HL-60 (cell line): ENCODE measurements at regions not wholly inside any gene's neighbourhood (a gene's known extent, or its start where the extent isn't known, plus 50 kb on each side); places are given as distances from the start of the nearest gene placed in this dataset.

Experiments
- DNase-seq, 2 experiments: peaks; one replicate each; pipeline ENCODE4 v3.0.0-alpha.2; 2010 to 2020; ENCODE audit warnings: low read depth in 1 of 2, low spot score in 1 of 2
- H3K27ac ChIP-seq: fragments of 250-450 bp; sonication (Bioruptor Pico); replicated peaks from 2 replicates; pipeline ENCODE4 v1.5.1; 2020; ENCODE audit warnings: mild to moderate bottlenecking, moderate library complexity
- H3K27me3 ChIP-seq: fragments of 250-450 bp; sonication (Bioruptor Pico); 2 replicates; pipeline ENCODE4 v1.5.1; 2021; ENCODE audit warnings: mild to moderate bottlenecking, moderate library complexity; ENCODE audit not compliant: insufficient read depth, poor library complexity, severe bottlenecking
- H3K4me3 ChIP-seq: replicated peaks from 2 replicates; pipeline ENCODE4 v1.5.1; 2011; ENCODE audit warnings: mild to moderate bottlenecking, control low read depth, low read length; ENCODE audit not compliant: insufficient read depth
- CTCF ChIP-seq: IDR thresholded peaks from one replicate; pipeline ENCODE4 v1.5.1; 2011; ENCODE audit warnings: low read length, control low read depth, inconsistent platforms; ENCODE audit not compliant: insufficient read depth
- GABPA ChIP-seq: IDR thresholded peaks from 2 replicates; pipeline ENCODE4 v1.6.1; 2012; ENCODE audit warnings: low read depth
- POLR2AphosphoS5 ChIP-seq: IDR thresholded peaks from 2 replicates; pipeline ENCODE4 v1.6.1; 2012; ENCODE audit warnings: low read depth
- REST ChIP-seq: IDR thresholded peaks from 2 replicates; pipeline ENCODE4 v1.6.1; 2012; ENCODE audit warnings: low read depth; ENCODE audit not compliant: insufficient replicate concordance
- SPI1 ChIP-seq: IDR thresholded peaks from 2 replicates; pipeline ENCODE4 v1.6.1; 2012; ENCODE audit warnings: low read depth, mild to moderate bottlenecking, borderline replicate concordance

- DNase-seq, result no peak
- no peak overlapping the region for H3K4me3 ChIP-seq
- no peak for TF ChIP-seq GABPA
- no peak for TF ChIP-seq CTCF
- TF ChIP-seq SPI1, result no peak
- no peak for TF ChIP-seq POLR2AphosphoS5
- TF ChIP-seq REST, result no peak
- peaks cover 2% of the 10 kb centered on the region for H3K27me3 ChIP-seq
- no peak overlapping the region for H3K27ac ChIP-seq
Measured at GRCh38 chr13:47723898-47724297, 277.2 kb downstream of the SUCLA2 start.

GRCh38 chr13:47719164-47719563 lies 281.9 kb downstream of the SUCLA2 start:
- no peak overlapping the region for H3K27ac ChIP-seq
- no peak overlapping the region for H3K4me3 ChIP-seq
- no peaks in the 10 kb centered on the region for H3K27me3 ChIP-seq
- DNase-seq, result no peak
- TF ChIP-seq SPI1, result no peak
- TF ChIP-seq REST, result no peak
- no peak for TF ChIP-seq GABPA
- no peak for TF ChIP-seq POLR2AphosphoS5
- TF ChIP-seq CTCF, result no peak

DNA sequence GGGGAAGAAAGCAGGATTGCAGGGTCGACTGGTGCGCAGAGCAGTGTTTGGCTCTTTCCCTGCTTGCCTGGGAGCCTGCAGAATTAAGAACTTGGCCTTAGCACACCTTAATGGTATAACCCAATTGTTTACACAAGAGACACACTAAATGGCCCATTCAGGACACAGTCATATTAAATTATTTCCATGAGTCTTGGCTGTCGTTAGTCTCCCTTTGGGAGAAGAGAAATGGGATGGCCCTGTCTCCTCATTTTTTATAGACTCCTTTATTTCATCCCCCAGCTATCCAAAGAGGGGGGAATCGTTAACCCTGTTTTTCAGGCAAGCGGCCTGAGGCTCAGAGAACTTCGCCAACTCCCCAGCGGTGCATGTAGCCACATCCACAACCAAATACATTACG lies 282.5 kb downstream of the SUCLA2 start:
- Histone ChIP-seq H3K27me3 (no peaks in the 10 kb centered on the region), H3K4me3 (no peak overlapping the region), H3K27ac (no peak overlapping the region)
- no peak for TF ChIP-seq REST
- DNase-seq, result no peak

- TF ChIP-seq CTCF, result no peak
- no peak for TF ChIP-seq REST
- H3K27ac ChIP-seq, result no peak overlapping the region
- no peak overlapping the region for H3K4me3 ChIP-seq
- DNase-seq, result no peak
- H3K27me3 ChIP-seq, result no peaks in the 10 kb centered on the region
Measured at GRCh38 chr13:47708386-47708785, 292.7 kb downstream of the SUCLA2 start.
